SU-DHL-6 (cell line): ENCODE measurements at regions not wholly inside any gene's neighbourhood (a gene's known extent, or its start where the extent isn't known, plus 50 kb on each side); places are given as distances from the start of the nearest gene placed in this dataset.

Experiments used
- EZH2phosphoT487 ChIP-seq: fragments of 200-600 bp; sonication (generic), shearing (Covaris generic); conservative IDR thresholded peaks from 2 replicates; pipeline ENCODE4 v1.6.1; 2018; ENCODE audit warnings: mild to moderate bottlenecking, antibody characterized with exemption, low read length, moderate library complexity, mixed read lengths
- TF ChIP-seq, protein P1 (sequence below): fragments of 200-600 bp; sonication (generic); IDR thresholded peaks from one replicate; pipeline ENCODE4 v1.5.1; 2017; ENCODE audit warnings: antibody characterized with exemption, mild to moderate bottlenecking, low read length, moderate library complexity; ENCODE audit not compliant: insufficient read depth, poor library complexity, severe bottlenecking

DNA sequence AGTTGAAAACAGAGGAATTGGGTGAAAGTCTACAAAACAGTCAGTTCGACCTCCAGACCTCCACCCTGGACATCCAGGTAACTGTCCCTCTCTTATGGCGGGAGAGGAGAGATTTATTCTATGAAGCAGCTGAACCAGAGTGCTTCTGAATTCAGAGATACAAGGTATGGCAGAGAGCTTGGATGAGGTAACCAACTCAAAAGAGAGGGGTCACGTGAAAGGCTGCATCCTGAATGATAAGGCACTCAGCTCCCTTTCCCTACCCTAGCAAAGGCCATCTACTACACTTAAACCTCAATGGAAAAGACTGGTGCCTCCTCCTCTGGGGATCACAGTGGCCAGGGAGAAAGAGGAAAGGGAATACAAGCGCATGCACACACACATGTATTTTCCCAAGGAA lies 88.4 kb upstream of the KCNA3 start:
- TF ChIP-seq, protein P1, sequence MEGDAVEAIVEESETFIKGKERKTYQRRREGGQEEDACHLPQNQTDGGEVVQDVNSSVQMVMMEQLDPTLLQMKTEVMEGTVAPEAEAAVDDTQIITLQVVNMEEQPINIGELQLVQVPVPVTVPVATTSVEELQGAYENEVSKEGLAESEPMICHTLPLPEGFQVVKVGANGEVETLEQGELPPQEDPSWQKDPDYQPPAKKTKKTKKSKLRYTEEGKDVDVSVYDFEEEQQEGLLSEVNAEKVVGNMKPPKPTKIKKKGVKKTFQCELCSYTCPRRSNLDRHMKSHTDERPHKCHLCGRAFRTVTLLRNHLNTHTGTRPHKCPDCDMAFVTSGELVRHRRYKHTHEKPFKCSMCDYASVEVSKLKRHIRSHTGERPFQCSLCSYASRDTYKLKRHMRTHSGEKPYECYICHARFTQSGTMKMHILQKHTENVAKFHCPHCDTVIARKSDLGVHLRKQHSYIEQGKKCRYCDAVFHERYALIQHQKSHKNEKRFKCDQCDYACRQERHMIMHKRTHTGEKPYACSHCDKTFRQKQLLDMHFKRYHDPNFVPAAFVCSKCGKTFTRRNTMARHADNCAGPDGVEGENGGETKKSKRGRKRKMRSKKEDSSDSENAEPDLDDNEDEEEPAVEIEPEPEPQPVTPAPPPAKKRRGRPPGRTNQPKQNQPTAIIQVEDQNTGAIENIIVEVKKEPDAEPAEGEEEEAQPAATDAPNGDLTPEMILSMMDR, result no peak
- no peak for TF ChIP-seq EZH2phosphoT487
